Fibroblast of mammary gland (primary cell): ENCODE measurements at regions not wholly inside any gene's neighbourhood (a gene's known extent, or its start where the extent isn't known, plus 50 kb on each side); places are given as distances from the start of the nearest gene placed in this dataset.
A peak's percentile ranks its signal among the peaks of the same experiment; 100 is the strongest.

Experiments
- DNase-seq: peaks from one replicate; pipeline ENCODE4 v3.0.0-alpha.2; 2010; ENCODE audit warnings: low read depth
- H3K4me3 ChIP-seq: 2 replicates; pipeline ENCODE4 v1.5.1; 2011; ENCODE audit warnings: low read depth, mild to moderate bottlenecking, low read length, moderate library complexity; ENCODE audit not compliant: control insufficient read depth
- TF ChIP-seq, protein P1 (sequence below): conservative IDR thresholded peaks from 2 replicates; pipeline ENCODE4 v1.5.1; 2011; ENCODE audit warnings: low read depth, low read length, inconsistent platforms; ENCODE audit not compliant: control insufficient read depth, insufficient read depth

DNA sequence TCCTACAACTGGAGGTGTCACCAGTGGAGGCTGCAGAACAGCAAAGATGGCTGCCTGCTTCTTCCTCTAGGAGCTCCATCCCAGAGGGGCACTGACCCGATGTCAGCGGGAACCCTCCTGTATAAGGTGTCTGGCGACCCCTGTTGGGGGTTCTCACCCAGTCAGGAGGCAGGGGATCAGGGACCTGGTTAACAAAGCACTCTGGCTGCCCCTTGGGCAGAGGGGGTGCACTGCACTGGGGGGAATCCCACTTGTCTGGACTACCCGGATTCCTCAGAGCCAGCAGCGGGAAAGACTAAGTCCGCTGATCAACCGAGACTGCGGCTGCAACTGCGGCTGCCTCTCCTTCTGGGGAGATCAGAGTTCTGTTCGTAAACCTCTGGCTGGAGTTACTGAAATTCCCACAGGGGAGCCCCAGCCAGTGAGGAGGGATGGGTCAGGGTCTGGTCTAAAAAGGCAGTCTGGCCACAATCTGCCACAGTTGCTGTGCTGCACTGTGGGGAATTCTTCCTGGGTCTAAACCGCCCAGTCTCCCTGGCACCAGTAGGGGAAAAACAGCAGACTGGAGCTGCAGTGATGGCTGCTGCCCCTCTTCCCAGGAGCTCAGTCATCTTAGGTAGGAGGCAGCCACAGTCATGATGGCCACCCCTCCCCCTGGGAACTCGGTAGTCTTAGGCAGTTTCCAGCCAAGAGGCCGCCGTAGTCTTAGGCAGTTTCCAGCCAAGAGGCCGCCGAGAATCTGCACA, 213.4 kb downstream of the CYB561 start:
- no peak overlapping the region for H3K4me3 ChIP-seq
- TF ChIP-seq, protein P1, sequence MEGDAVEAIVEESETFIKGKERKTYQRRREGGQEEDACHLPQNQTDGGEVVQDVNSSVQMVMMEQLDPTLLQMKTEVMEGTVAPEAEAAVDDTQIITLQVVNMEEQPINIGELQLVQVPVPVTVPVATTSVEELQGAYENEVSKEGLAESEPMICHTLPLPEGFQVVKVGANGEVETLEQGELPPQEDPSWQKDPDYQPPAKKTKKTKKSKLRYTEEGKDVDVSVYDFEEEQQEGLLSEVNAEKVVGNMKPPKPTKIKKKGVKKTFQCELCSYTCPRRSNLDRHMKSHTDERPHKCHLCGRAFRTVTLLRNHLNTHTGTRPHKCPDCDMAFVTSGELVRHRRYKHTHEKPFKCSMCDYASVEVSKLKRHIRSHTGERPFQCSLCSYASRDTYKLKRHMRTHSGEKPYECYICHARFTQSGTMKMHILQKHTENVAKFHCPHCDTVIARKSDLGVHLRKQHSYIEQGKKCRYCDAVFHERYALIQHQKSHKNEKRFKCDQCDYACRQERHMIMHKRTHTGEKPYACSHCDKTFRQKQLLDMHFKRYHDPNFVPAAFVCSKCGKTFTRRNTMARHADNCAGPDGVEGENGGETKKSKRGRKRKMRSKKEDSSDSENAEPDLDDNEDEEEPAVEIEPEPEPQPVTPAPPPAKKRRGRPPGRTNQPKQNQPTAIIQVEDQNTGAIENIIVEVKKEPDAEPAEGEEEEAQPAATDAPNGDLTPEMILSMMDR = no peak
- DNase-seq = no peak

DNA sequence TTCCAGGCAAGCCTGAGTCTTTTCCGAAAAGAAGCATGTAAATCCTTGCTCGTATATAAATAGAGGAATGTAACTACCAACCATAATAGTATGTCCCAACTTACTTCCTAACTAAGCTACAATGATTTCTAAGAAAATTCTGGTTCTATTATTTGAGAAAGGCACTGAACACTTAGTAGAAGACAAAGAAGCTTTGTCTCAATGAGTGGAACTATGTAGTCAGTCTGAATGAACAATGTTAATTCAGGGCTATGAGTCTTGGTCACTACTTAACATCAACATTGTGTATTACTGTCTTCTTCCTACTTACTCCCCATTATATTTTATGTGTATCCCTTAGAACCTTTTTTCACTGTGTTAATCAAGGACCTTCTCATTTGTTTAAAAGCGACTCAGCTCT, 206.0 kb downstream of the CYB561 start:
- no peak for DNase-seq
- H3K4me3 ChIP-seq = no peak overlapping the region
- TF ChIP-seq, protein P1 = no peak

GRCh38 chr17:63246344-63246743, 199.8 kb downstream of the CYB561 start:
- TF ChIP-seq, protein P1 = no peak
- H3K4me3 ChIP-seq = no peak overlapping the region
- DNase-seq = peak; percentile 66

GRCh38 chr17:63247706-63248105, 198.4 kb downstream of the CYB561 start:
- TF ChIP-seq, protein P1 = no peak

DNA sequence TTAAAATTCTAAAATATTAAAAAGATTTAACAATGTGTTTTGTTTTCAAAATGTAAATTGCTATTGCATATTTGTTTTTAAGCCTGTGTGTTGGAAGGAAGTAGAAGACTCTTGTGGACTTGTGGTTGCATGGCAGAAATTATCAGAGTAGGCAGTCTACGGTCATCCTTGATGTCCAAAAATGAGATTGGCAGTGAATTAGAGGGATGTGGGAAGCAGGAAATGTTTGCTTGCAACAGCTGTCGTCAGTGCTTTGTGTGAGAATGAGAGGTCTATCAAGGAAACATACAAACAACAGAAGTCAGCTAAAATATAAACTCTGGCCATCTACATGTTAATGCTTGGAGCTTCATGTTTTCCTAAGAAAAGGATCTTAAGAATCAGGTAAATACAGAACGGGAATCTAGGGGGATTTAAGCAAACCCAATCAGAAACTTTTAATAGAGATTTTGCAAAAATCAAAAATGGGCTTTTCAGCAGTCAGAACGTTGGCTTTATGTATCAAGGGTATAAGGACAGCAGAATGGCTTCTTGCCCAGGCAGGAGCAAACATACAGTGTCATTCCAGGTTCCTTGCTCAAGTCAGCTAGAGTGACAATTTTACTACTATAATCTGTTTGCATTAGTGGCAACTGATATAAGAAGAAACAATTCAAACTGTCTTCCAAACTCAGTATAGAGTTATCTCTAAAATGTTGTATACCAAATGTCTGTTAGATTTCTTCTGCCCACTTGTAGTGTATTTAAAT, 196.7 kb downstream of the CYB561 start:
- H3K4me3 ChIP-seq = no peak overlapping the region
- DNase-seq = peak; percentile 71

More at GRCh38 chr17:63247706-63248105, 198.4 kb downstream of the CYB561 start:
- DNase-seq = peak; percentile 47
- H3K4me3 ChIP-seq = no peak overlapping the region

GRCh38 chr17:63250830-63251229, 195.3 kb downstream of the CYB561 start:
- no peak overlapping the region for H3K4me3 ChIP-seq
- TF ChIP-seq, protein P1 = no peak
- peak; percentile 67 for DNase-seq

More for the DNA sequence above, 196.7 kb downstream of the CYB561 start:
- TF ChIP-seq, protein P1 = no peak
